Nephron (organoid): ENCODE measurements at regions not wholly inside any gene's neighbourhood (a gene's known extent, or its start where the extent isn't known, plus 50 kb on each side); places are given as distances from the start of the nearest gene placed in this dataset.
A peak's percentile ranks its signal among the peaks of the same experiment; 100 is the strongest.

Source experiments
- H3K27ac Mint-ChIP-seq, 3 experiments: 2 replicates each; pipeline ENCODE4 v1.8.0; 2020; ENCODE audit warnings: mixed read lengths in 3 of 3, mild to moderate bottlenecking in 2 of 3, moderate library complexity in 1 of 3
- H3K27me3 Mint-ChIP-seq: 2 replicates; pipeline ENCODE4 v1.8.0; 2021; ENCODE audit warnings: low read depth, mild to moderate bottlenecking, moderate library complexity, mixed read lengths
- H3K36me3 Mint-ChIP-seq: 2 replicates; pipeline ENCODE4 v1.8.0; 2020; ENCODE audit warnings: low read depth, mixed read lengths
- H3K4me1 Mint-ChIP-seq: 2 replicates; pipeline ENCODE4 v1.8.0; 2020; ENCODE audit warnings: mixed read lengths
- H3K4me3 Mint-ChIP-seq, 3 experiments: 2 replicates each; pipeline ENCODE4 v1.8.0; 2020; ENCODE audit warnings: mild to moderate bottlenecking in 3 of 3, mixed read lengths in 3 of 3, moderate library complexity in 2 of 3
- H3K9me3 Mint-ChIP-seq: 2 replicates; pipeline ENCODE4 v1.8.0; 2020; ENCODE audit warnings: mixed read lengths
- TF ChIP-seq, protein P1 (sequence below), 3 experiments: fragments of 200-600 bp; sonication (generic); IDR thresholded peaks; one replicate each; pipeline ENCODE4 v1.5.0; 2021; ENCODE audit warnings: antibody characterized with exemption in 3 of 3; ENCODE audit not compliant: unreplicated experiment in 3 of 3

DNA sequence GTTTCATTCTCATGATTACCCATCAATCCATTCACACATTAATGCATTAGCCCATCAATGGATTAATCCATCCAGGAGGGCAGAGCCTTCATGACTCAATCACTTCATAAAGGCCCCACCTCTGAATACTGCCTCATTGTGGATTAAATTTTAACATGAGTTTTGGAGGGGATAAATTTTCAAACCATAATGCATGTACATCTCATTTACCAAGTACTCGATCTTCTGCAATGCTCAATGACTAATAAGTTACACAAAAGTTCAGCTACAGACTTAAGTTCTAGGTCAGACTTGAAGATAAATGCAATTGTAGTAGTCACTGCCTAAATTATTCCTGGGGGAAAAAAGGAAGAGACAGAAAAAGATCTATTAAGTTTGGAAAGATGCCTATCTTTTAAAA, 120.0 kb upstream of the OSR1 start:
- peaks cover 4% of the 10 kb centered on the region for H3K27me3 Mint-ChIP-seq
- H3K9me3 Mint-ChIP-seq = peaks cover 3% of the 10 kb centered on the region
- H3K4me1 Mint-ChIP-seq = peaks cover 31% of the 10 kb centered on the region
- H3K4me3 Mint-ChIP-seq = no peak overlapping the region
- no peaks in the 10 kb centered on the region for H3K36me3 Mint-ChIP-seq
- H3K27ac Mint-ChIP-seq = no peak overlapping the region
- TF ChIP-seq, protein P1, sequence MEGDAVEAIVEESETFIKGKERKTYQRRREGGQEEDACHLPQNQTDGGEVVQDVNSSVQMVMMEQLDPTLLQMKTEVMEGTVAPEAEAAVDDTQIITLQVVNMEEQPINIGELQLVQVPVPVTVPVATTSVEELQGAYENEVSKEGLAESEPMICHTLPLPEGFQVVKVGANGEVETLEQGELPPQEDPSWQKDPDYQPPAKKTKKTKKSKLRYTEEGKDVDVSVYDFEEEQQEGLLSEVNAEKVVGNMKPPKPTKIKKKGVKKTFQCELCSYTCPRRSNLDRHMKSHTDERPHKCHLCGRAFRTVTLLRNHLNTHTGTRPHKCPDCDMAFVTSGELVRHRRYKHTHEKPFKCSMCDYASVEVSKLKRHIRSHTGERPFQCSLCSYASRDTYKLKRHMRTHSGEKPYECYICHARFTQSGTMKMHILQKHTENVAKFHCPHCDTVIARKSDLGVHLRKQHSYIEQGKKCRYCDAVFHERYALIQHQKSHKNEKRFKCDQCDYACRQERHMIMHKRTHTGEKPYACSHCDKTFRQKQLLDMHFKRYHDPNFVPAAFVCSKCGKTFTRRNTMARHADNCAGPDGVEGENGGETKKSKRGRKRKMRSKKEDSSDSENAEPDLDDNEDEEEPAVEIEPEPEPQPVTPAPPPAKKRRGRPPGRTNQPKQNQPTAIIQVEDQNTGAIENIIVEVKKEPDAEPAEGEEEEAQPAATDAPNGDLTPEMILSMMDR (IDR thresholded peaks at IDR 0.05; ENCODE audit: unreplicated experiment in 3 of 3) = no peak

DNA sequence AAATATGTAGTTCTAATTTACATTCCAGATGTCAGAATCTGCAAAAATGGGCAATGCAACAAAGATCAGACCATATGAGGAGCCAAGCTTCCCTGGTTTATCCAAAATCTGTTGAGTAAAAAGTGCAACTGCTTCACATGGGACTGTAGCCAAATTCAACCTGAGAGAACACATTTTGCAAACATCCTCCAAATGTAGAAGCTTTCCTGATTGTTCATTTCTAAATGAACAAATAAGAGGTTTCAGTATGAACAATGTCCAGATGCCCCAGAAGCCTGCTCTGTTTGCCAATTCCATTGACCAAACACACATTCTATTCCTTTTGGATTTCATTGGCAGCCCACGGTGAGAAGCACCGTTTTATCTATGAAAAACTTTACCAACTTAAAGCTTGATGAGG, 117.9 kb upstream of the OSR1 start:
- H3K27ac Mint-ChIP-seq = no peak overlapping the region
- no peak overlapping the region for H3K4me3 Mint-ChIP-seq
- H3K4me1 Mint-ChIP-seq = peaks cover 45% of the 10 kb centered on the region
- TF ChIP-seq, protein P1 (IDR thresholded peaks at IDR 0.05; ENCODE audit: unreplicated experiment in 3 of 3) = no peak
- peaks cover 4% of the 10 kb centered on the region for H3K27me3 Mint-ChIP-seq
- H3K9me3 Mint-ChIP-seq = peaks cover 3% of the 10 kb centered on the region
- H3K36me3 Mint-ChIP-seq = no peaks in the 10 kb centered on the region

DNA sequence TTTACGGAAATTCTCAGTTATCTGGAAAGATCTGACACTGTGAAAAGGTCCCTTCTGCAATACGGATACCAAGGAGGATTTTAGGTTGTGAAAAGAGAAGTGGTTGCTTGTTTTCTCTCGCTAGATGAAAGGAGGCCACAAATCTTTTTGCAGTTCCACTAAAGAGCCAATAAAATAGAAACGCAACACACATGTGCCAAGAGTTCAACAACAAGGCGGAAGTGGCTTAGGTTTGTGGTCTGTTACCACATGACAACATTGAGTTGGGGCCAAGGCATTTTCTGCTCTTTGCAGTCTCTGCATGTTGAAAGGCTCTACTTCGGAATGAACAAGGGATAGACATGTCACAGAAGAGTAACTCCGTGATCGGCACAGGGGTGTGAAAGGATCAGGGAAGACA, 115.7 kb upstream of the OSR1 start:
- Mint-ChIP-seq H3K36me3 (no peaks in the 10 kb centered on the region), H3K27me3 (no peaks in the 10 kb centered on the region), H3K4me1 (peaks cover 37% of the 10 kb centered on the region), H3K9me3 (peaks cover 3% of the 10 kb centered on the region), H3K27ac (peak overlapping the region; percentile 25 to 76 (median 67)), H3K4me3 (no peak overlapping the region)
- TF ChIP-seq, protein P1 (IDR thresholded peaks at IDR 0.05; ENCODE audit: unreplicated experiment in 3 of 3) = no peak

DNA sequence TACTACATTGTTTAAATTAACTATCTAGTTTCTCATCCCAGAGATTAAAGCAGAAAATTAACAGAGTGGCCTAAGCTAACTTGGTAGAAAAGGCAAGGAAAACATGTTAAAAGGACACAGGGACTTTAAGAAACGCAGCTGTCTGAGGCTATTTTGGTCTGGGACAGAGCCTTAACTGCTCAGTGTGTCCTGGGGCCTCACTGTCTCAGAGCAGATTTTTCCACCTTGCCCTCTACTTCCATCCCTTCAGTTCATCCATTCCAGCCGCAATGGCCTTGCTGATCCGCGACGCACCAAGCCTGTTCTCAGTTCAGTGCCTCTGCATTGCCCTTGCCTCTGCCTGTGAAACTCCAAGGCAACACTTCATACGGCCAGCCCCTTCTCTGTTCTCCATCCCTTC, 114.9 kb upstream of the OSR1 start:
- H3K9me3 Mint-ChIP-seq = peaks cover 3% of the 10 kb centered on the region
- H3K27ac Mint-ChIP-seq = peak overlapping the region; percentile 25 to 76 (median 61)
- H3K4me1 Mint-ChIP-seq = peaks cover 33% of the 10 kb centered on the region
- H3K4me3 Mint-ChIP-seq = no peak overlapping the region
- TF ChIP-seq, protein P1 (IDR thresholded peaks at IDR 0.05; ENCODE audit: unreplicated experiment in 3 of 3) = no peak
- no peaks in the 10 kb centered on the region for H3K36me3 Mint-ChIP-seq
- no peaks in the 10 kb centered on the region for H3K27me3 Mint-ChIP-seq

DNA sequence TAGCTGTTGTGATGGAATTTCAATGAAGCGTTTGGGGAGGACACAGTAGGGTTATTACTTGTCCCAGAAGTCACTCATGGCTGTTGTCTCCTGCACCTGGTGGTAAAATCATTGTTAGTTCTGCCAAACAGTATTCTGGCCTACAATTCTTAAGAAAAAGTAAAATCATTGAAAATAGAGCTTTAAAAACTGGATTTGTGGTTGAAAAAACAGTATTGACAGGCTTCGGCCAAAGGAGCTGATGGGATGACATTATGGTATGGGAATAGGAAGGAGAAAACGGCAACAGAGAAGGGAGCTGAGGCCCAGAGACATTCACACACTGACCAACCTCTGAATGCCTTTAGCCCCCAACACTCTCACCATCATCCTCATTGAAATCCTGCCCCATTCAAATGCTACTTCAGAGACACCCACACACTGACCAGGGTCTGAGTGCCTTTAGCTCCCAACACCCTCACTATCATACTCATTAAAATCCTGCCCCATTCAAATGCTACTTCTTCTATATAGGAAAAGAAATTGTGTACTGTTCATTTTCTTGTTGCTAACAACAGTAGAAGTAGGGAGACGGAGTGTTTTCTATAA, 114.1 kb upstream of the OSR1 start:
- Mint-ChIP-seq H3K4me1 (peaks cover 29% of the 10 kb centered on the region), H3K27ac (peak overlapping the region; percentile 25 to 76 (median 61)), H3K27me3 (no peaks in the 10 kb centered on the region), H3K9me3 (peaks cover 3% of the 10 kb centered on the region), H3K4me3 (no peak overlapping the region), H3K36me3 (no peaks in the 10 kb centered on the region)
- TF ChIP-seq, protein P1 (IDR thresholded peaks at IDR 0.05; ENCODE audit: unreplicated experiment in 3 of 3) = no peak

DNA sequence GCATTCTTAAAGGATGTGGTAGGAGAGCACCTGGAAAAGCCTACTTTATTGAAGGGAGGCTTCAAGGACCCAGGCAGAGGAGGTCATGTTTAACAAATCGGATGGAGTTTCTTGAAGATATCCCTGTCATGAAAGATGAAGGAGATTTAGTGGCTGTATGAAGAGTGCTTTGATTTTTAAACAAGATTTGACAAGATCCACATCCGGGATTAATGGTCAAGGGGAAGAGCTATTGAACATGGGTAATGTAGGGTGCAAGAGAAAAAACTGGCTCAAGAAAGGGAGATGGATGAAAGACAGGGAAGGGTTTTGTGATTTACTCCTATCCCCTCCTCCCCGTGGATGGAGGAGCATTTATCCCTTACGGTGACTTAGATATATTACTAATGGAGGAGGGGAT, 113.1 kb upstream of the OSR1 start:
- Mint-ChIP-seq H3K4me1 (peaks cover 26% of the 10 kb centered on the region), H3K27me3 (no peaks in the 10 kb centered on the region), H3K36me3 (no peaks in the 10 kb centered on the region), H3K27ac (no peak overlapping the region), H3K9me3 (peaks cover 3% of the 10 kb centered on the region), H3K4me3 (no peak overlapping the region)
- TF ChIP-seq, protein P1 (IDR thresholded peaks at IDR 0.05; ENCODE audit: unreplicated experiment in 3 of 3) = no peak
